ENCODE measurements at regions not wholly inside any gene's neighbourhood (a gene's known extent, or its start where the extent isn't known, plus 50 kb on each side); places are given as distances from the start of the nearest gene placed in this dataset.

GRCh38 chr4:128630871-128631270 lies 178.6 kb upstream of the JADE1 start:
- TF ChIP-seq CTCF (conservative IDR thresholded peaks at IDR 0.05; ENCODE audit: low read length) (no peak), EZH2phosphoT487 (IDR thresholded peaks at IDR 0.05; ENCODE audit: borderline replicate concordance) (no peak)
